Renal cortex interstitium (tissue), 11 donors: ENCODE measurements at regions not wholly inside any gene's neighbourhood (a gene's known extent, or its start where the extent isn't known, plus 50 kb on each side); places are given as distances from the start of the nearest gene placed in this dataset.

Source experiments
- DNase-seq, 11 donors: peaks; one replicate each; pipeline ENCODE4 v3.0.0-alpha.2; 2013; ENCODE audit warnings: low read depth in 9 of 11, low spot score in 4 of 11; ENCODE audit errors: extremely low read depth in 1 of 11

DNA sequence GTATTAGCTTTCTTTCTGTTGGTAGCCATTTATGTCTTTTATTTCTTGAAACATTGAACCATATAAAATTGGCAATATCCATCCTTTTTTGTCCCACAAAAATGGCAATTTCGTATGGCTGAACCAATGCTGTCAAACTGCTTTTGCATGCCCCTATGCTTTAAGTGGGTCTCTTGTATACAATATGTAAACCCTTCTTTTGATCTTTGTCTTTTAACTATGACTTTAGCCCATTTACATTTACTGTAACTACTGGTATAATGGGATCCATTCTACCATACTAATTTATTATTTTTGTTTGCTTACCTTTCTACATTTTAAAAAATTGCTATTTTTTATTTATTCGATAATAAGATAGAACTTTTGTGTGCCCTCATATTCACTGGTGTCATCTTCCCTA is 93.4 kb downstream of the TENT4A start:
- DNase-seq: no peak

DNA sequence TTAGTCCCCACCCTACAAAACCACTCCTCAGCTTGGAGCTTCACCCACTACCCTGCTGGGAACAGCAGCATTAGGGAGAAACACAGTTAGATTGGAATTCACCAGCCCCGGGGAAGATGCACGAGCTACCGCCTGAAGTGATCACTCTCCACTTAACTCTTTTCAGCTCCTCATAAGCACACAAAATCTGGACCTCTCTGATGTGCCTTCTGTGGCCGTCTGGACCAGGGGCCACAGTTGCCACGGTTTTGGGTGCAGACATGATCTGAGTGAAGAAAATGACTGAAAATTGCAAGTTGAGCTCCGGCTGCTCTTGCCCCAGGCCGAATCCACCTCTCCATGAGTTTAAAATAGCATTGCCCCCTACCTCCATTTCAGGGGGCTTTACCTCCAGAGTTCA is 95.2 kb downstream of the TENT4A start:
- DNase-seq: no peak

DNA sequence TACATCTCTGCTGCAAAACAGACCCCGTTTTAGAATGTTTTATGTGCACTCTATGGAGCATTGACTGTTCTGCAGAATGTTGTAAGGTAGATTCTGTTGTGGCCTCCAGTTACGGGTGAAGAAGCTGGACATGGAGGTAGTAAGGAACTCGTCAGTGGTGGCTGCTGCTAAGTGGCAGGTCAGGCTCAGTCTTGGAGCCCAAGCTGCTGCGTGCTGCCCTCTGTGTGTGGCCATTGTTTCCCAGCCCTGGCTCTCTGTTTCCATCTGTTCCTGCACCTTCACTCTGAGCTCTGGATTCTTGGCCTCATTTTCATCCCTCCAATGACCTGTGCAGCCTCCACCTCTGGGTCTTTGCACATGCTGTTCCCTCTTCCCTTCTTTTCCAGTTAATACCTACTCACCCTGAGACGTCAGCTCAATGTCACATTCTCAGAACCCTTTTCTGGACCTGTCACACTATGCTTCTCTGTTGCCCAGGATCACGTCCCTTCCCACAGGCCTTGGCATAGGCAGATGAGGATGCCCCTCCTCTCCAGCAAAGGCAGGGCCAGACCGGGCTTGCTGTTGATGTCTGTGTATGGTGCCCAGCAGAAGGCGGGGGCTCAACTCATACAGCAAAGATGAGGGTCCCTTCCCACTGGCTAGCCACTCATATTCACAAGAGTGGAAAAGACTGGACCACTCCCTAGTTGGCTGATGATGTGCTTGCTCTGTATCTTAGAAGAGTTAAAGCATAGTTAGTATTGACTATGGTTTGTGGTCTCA is 97.6 kb downstream of the TENT4A start:
- DNase-seq: no peak

DNA sequence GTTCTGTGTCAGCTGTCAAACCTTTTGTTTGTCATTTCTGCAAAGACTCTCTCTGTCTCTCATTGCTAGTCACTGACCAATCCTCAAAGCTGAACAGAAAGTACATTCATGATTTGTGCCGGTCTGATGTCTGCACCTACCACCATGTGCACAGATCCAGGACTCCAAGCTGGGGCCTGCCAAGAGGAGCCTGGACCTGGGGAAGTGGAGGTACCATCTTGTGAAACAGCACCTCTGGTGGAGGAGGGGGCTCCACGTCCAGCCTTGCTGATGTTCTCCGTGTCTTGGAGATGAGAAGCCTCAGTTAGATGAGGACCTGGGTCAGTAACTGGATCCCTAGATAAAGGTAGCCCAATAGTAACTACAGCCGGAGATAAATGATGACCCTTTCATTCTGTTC is 98.9 kb downstream of the TENT4A start:
- no peak for DNase-seq

DNA sequence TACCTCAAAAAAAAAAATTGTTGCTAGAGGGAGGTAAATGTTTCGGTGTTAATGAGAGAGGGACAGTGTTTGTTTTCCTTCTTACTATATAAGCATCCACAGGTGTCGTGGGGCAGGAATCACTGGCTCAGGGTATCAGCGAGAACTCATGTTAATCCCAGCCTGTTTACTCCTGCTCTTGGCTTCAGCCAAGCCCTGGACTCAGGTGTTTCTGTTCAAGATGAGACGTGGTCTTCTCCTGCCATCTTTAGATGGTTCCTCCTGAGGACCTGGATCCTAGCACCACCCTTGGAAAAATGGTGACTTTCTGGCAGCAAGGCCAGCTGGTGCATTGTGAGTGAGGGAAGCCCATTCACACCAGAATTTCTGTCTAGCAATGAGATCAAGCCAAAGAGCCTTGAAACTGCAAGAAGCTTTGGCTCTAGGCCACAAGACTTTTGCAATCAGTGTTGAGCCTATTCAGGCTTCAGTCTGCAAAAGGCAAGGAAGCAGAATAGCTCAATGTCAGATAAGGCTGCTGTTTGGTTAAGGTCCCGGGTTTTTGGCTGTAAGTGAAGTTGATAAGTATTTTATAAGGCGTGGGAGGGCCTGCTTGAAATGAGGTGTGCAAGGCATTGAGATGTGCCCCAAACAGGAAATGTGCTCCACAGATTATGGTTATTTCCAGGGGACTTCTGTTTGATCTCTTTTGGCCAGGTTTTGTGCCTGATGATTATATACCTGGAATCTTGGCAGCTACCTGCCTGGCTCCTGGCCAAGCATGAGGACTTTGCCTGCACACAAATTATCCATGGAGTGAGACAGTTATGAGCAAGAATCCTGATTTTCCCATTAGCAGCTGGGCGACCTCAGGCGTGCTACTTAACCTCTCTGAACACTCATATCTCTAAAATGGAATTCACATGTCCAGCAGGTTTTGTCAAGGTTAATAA is 99.8 kb downstream of the TENT4A start:
- peak in 1 of 11 donors; percentile 18 for DNase-seq

DNA sequence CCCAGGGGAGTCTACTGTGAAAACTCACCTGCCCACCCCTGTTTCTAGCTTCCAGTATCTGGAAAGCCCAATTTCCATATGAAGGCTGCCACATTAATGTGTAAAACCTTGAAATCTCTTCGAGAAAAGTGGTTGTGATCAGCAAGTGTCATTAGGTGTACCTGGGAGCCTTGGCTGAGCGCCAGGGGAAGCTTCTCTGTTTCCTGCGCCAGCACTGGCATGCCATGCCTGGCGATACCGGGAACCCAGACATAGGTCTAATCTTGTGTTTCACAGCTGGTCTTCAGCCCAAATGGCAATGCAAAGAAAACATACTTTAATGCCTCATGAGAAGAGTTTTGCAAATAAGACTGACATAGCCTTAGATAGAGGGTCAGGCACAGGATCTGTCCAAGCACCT is 101.6 kb downstream of the TENT4A start:
- DNase-seq: no peak

DNA sequence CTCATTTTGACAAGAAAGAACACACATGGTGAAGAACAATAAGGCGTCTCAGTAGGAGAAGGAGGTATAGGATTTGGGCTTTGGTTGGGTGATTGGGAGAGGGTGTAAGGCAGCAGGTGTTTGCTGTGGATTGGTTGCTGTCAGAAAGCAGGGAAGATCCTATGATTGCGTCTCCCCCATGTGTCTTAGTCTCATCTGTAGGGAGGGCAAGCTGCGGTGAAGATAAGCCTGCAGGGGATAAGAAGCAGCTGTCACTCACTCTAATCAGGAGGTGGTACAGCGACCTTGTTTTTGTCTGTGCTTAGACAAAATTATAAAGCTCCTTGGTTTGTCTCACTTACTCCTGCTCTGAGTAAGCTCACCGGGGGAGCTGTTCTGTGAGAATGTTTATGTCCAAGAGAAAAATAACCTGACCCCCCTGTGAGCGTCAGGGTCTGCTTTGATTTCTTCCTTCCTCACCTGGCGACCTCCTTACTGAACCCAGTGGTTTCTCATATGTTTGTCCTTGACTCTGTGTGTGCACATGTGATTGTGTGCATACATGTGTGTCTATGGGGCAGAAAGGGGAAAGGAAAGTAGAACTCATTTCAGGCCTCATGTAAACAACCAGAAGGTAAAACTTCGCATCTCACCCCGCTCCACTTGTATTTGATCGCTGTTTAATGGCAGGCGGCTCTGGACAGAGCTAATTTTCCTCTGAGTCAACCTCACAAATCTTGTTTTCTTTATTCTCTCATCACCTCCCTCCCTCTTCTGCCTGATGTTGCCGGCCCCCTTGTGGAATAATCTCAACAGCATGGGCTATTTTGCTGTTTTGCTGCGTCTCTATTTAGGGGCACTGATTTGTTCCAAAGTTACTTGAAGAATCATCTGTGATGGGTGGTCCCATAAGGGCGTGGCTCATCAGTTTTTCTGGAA is 105.6 kb downstream of the TENT4A start:
- DNase-seq: no peak

DNA sequence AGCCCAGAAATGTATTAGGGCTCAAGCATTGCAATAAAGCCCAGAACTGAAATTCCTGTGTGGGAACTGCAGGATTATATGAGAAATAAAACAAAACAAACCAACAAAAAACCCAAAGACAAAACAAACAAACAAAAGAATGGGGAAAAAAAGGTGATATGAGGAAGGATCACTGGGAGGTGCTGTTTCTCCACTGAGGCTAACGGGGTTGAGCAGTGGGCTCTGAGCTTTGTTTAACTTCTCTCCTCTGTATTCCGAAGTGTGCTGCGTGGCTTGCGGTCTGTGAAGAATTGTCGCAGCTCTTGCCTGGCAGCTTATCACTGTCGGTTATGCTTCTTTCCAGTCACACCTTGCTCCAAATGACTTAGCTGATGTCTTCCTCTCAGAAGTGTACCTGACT is 106.3 kb downstream of the TENT4A start:
- DNase-seq: no peak

DNA sequence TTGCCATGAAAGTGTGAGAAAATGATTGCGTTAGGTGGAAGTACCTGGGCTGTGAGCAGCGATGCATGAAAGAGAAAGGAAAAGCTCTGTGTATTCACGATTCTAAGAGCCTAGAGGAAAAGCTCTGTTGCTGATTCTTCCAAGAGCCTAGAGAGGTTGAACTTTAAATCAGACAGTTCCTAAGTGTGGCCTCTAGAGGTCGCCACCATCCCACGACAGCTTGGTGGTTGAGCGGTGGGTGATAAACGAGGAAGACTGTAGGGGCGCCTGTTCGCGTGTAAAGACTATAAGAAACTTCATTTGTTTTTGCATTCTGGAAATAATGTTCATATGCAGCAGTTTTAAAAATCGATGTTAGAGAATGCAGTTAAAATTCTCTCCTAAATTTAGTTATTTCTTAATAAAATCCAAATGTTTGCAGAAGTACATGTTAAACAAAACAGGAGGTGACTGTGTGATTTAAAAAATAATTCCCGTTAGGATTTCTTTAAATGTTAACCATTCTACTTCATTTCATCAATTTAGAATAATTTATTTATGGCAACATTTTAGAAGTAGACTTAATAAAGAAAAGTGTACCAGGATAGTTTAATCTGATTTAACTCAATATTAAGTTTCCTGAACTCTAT is 107.7 kb downstream of the TENT4A start:
- no peak for DNase-seq

DNA sequence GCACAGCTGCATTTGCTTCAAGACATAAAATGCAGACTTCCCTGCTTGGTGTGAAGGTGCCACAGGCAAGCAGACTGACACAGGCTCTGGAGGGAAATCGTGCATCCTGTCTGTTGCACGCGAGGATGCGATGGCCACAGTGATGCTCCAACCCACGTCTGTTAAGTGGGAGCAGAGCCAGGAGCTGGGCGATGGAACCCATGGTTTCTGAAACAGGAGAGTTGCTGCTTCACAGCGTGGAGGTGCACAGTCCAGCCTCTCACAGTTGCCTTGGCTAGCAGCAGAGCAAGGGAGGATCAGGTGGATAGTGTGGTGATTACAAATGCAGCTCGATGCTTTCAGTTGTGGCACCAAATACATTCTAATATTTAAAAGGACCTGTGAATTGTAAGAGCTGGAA is 108.8 kb downstream of the TENT4A start:
- DNase-seq: no peak

DNA sequence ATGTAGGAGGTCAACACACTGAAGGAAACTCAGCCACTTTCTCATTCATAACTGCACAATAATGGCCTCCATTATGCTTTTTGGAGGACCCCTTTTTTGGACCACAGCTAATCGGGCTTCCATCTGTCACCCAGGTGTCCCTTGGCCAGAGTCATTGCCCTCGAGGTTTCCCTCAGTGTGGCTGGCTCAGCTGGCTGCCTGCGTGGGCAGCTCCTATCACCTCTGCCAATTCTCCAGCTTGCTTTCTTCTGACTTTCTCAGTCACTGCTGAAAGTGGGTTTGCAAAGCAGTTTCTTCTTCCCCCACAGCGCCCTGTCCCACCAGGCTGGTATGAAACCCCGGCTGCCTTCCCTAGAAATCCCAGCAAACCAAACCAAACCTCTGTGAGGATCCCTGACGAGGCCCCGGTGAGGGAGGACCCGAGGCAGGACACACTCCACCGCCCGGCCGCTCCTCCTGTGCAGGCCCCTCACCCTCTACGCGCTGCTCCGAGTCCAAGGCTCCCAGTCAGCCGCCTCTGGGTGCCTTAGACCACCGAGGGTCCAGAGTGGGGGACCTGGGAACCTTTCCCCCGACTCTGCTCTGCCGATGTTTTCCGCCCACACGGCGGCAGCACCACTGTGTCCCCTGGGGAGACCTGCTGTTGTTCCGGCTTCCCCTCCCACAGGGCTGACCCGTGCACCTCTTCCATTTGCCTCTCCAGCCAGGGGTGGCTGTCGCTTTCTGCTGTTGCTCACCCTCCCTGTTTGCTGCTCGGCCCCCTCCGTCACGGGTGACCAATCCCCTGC is 109.5 kb downstream of the TENT4A start:
- no peak for DNase-seq

DNA sequence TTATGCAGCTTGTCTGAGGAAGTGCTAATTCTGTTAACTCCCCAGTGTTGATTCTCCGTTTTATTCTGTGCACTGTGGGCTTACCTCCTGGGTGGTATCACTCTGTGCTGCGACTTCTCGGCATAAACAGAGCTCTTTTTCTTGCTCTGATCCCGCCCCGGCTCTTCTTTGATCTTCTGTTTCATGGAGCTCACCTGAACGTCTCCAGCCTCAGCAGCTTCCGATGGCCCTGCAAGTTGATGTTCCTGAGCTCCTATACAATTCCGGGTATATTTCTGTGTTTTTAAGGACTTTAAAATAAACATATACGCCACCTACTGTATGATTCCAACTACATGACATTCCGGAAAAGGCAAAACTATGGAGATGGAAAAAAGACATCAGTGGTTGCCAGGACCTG is 110.8 kb downstream of the TENT4A start:
- DNase-seq: no peak

DNA sequence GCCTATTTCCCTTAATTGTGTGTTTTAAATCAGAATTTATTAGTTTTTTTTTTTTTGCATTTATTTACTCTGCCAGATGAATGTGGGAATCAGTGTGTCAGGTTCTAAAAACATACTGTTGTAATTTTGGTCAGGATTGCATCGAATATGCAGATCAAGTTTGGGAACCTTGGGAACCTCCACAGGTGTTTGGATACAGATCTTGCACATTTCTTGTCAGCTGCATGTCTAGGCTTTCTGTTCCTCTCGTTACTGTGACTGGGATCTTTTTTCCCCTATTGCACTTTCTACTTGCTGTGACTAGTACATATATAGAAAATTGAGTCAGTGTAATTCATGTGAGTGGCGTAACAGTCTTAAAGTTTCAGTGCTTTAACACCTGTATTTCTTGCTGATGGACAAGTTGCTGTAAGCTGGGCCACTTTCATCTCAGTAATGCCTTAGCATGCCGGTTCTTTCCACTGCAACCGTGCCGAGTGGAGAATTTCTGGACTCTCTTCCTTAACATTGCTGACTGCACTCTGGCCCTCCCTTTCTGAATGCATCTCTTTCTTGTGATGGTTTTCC is 112.5 kb downstream of the TENT4A start:
- DNase-seq: no peak

DNA sequence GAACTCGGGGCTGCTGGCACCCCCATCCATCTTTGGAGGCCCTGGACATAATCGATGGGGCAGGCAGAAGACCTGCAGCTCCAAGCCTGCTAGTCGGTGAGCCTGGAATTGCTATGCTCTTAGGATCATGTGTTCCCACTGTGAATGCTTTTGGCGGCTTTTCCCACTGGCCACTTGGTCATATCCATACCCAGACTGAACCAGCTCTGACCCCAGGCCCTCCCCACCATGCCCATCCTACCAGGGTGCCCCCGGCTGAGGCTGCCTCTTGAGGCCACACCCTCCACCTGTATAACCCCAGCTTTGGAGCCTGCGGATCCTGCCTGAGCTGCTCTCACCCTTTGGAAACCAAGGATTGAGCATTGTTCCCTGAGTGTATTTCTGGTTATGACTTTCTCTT is 113.5 kb downstream of the TENT4A start:
- no peak for DNase-seq

DNA sequence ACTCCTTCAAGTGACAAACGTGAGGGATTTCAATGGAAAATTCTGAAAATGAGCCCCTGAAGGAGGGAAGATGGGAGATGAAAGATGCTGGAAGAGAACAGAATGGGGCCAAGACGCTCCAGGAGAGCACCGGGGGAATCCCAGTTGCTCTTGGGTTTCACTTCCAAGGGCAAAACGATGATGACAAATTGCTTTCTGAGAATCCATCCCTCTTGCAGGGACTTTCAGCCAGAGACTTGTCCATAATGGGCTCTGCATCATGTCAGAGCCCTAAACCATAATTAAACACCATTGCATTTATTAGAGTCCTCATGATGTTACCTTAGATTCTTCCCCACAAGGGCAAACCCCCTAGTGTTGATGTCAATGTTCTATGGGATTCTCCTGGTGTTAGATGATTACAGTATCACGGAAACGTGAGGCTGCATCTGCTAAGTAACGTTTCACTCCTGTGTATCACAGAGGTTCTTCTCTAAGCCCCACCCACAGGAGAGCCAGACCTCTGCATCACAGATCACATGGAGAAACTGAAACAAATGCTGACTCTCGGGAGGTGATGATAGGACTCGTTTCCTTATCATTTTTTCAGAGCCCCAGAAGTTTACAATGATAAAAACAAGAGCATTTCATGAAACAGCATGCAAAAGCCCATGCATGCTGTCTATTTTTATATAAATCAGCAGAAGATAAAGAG is 114.4 kb downstream of the TENT4A start:
- DNase-seq: no peak

DNA sequence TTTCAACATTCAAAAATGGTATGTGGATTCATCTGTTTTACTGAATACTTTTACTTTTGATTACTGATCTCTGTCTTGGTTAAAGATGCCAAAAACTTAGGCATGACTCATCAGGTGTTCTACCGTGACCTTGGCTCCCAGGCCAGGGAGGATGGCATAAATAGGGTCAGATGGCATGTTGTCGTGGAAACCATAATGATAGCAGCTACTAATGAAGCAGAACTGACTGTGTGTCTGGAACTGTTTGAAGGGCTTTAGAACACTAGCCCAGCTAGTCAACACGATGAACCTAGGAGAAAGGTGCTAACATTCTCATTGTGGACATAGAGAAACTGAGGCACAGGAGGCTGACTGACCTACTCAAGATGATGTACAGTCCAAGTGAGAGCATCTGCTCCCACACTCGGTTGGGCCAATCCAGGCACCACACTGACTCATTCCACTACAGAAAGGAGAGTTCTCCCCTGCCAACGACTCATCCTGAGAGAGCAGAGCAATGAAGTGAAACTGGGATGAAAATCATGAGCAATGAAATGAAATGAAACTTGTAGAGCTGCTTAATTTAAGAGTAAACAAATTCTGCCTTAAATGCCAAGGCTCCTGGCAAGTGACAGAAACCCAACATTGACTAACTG is 116.0 kb downstream of the TENT4A start:
- no peak for DNase-seq
